T-cell (primary cell): ENCODE measurements at regions not wholly inside any gene's neighbourhood (a gene's known extent, or its start where the extent isn't known, plus 50 kb on each side); places are given as distances from the start of the nearest gene placed in this dataset.

Experiments
- ATAC-seq, 4 experiments: fragments of 200-7000 bp in 3 of 4; fragments of 150-1000 bp in 1 of 4; cut with Tn5 transposase; replicated peaks in 1 of 4; 1 replicate in 3 of 4; 2 replicates in 1 of 4; pipeline ENCODE4 v1.10.0; 2021; ENCODE audit warnings: moderate library complexity in 3 of 4, mild to moderate bottlenecking in 2 of 4, moderate number of reproducible peaks in 1 of 4
- CTCF ChIA-PET, 2 donors: fragments of 300-600 bp; sonication (Branson Sonifier 250); formaldehyde crosslinking; loops; one replicate each; lab custom pipeline; 2022; ENCODE audit warnings: antibody characterized with exemption in 2 of 2; lab: Charles Lee
- POLR2A ChIA-PET, 2 donors: fragments of 300-600 bp; sonication (Branson Sonifier 250); formaldehyde crosslinking; loops; one replicate each; lab custom pipeline; 2022; ENCODE audit warnings: antibody characterized with exemption in 2 of 2; lab: Charles Lee
- DNase-seq, 35 experiments: peaks; one replicate each; pipeline versions ENCODE4 v3.0.0 to v3.0.0-alpha.2; 2013 to 2023
- H3K27ac ChIP-seq: one replicate; pipeline ENCODE4 v1.5.1; 2013; ENCODE audit warnings: low read length
- H3K27me3 ChIP-seq, 2 experiments: replicated peaks in 1 of 2; 1 replicate in 1 of 2; 2 replicates in 1 of 2; pipeline versions ENCODE4 v1.6.1 to v1.7.0; 2013; ENCODE audit warnings: low read length in 1 of 2, mixed read lengths in 1 of 2; ENCODE audit not compliant: control insufficient read depth in 2 of 2, insufficient read depth in 2 of 2; ENCODE audit errors: extremely low read depth in 1 of 2
- H3K36me3 ChIP-seq, 2 donors: 1 replicate in 1 of 2; 2 replicates in 1 of 2; pipeline versions ENCODE4 v1.6.1 to v1.7.0; 2013; ENCODE audit warnings: low read length in 1 of 2; ENCODE audit not compliant: control insufficient read depth in 2 of 2, insufficient read depth in 1 of 2; ENCODE audit errors: extremely low read depth in 1 of 2
- H3K4me1 ChIP-seq, 2 experiments: 1 replicate in 1 of 2; 2 replicates in 1 of 2; pipeline versions ENCODE4 v1.6.1 to v1.7.0; 2013; ENCODE audit warnings: low read length in 2 of 2, mixed read lengths in 1 of 2; ENCODE audit not compliant: insufficient read depth in 2 of 2, control insufficient read depth in 1 of 2; ENCODE audit errors: extremely low read depth in 1 of 2
- H3K4me3 ChIP-seq, 2 donors: 1 replicate in 1 of 2; 2 replicates in 1 of 2; pipeline versions ENCODE4 v1.5.1 to v1.7.0; 2013; ENCODE audit warnings: mild to moderate bottlenecking in 2 of 2, low read length in 1 of 2, moderate library complexity in 1 of 2; ENCODE audit not compliant: control insufficient read depth in 1 of 2; ENCODE audit errors: extremely low read depth in 1 of 2
- H3K9me3 ChIP-seq: 2 replicates; pipeline ENCODE4 v1.7.0; 2013
- H3K27ac Mint-ChIP-seq, 2 donors: one replicate each; pipeline ENCODE4 v1.8.0; 2020 to 2021; ENCODE audit warnings: mild to moderate bottlenecking in 2 of 2, mixed read lengths in 2 of 2
- H3K27me3 Mint-ChIP-seq, 2 donors: one replicate each; pipeline ENCODE4 v1.8.0; 2021 to 2022; ENCODE audit warnings: mixed read lengths in 2 of 2
- H3K36me3 Mint-ChIP-seq: one replicate; pipeline ENCODE4 v1.8.0; 2021; ENCODE audit warnings: mixed read lengths
- H3K4me1 Mint-ChIP-seq, 3 donors: one replicate each; pipeline ENCODE4 v1.8.0; 2020 to 2022; ENCODE audit warnings: mixed read lengths in 3 of 3, mild to moderate bottlenecking in 1 of 3
- H3K4me3 Mint-ChIP-seq, 3 donors: one replicate each; pipeline ENCODE4 v1.8.0; 2020 to 2022; ENCODE audit warnings: mild to moderate bottlenecking in 3 of 3, mixed read lengths in 3 of 3, moderate library complexity in 3 of 3
- H3K9me3 Mint-ChIP-seq, 3 donors: one replicate each; pipeline ENCODE4 v1.8.0; 2020 to 2022; ENCODE audit warnings: mixed read lengths in 3 of 3
- WGBS: methylation state at CpG from one replicate; pipeline ENCODE4 v1.1.5; 2013; ENCODE audit warnings: missing lambda C conversion rate; ENCODE audit not compliant: insufficient coverage; 5-methylcytosine and 5-hydroxymethylcytosine counted together

- Histone ChIP-seq H3K36me3 (no peaks in the 10 kb centered on the region), H3K4me1 (no peaks in the 10 kb centered on the region), H3K9me3 (no peaks in the 10 kb centered on the region), H3K4me3 (no peak overlapping the region), H3K27me3 (no peaks in the 10 kb centered on the region), H3K27ac (no peak overlapping the region)
- H3K9me3 Mint-ChIP-seq: peaks cover 13 to 20% (median 14%) of the 10 kb centered on the region in 3 donors
- H3K36me3 Mint-ChIP-seq: no peaks in the 10 kb centered on the region
- DNase-seq (no peak), ATAC-seq (no peak)
- 69% methylated on average over 1 of the region's 2 CpGs for WGBS
- H3K4me3 Mint-ChIP-seq: no peak overlapping the region
- CTCF ChIA-PET: no interaction called here
- no peak overlapping the region for H3K27ac Mint-ChIP-seq
- POLR2A ChIA-PET: no interaction called here
- H3K4me1 Mint-ChIP-seq: no peaks in the 10 kb centered on the region
- no peaks in the 10 kb centered on the region for H3K27me3 Mint-ChIP-seq
Measured at GRCh38 chr18:30489890-30490643, 552.5 kb downstream of the DSC3 start.

GRCh38 chr18:30487962-30488361, 554.6 kb downstream of the DSC3 start:
- no CpG with 5 or more reads among the region's 2 CpGs for WGBS

GRCh38 chr18:30486856-30487255, 555.7 kb downstream of the DSC3 start:
- no peaks in the 10 kb centered on the region for H3K4me1 Mint-ChIP-seq
- ChIA-PET CTCF (no interaction called here), POLR2A (no interaction called here)
- H3K36me3 ChIP-seq: no peaks in the 10 kb centered on the region
- H3K4me3 Mint-ChIP-seq: no peak overlapping the region
- no peak overlapping the region for H3K4me3 ChIP-seq
- peaks cover 7 to 17% (median 9%) of the 10 kb centered on the region in 3 donors for H3K9me3 Mint-ChIP-seq
- H3K27ac Mint-ChIP-seq: no peak overlapping the region
- H3K9me3 ChIP-seq: no peaks in the 10 kb centered on the region
- no peak overlapping the region for H3K27ac ChIP-seq
- no CpG with 5 or more reads among the region's 1 CpG for WGBS
- no peaks in the 10 kb centered on the region for H3K27me3 ChIP-seq
- ATAC-seq: no peak
- H3K36me3 Mint-ChIP-seq: no peaks in the 10 kb centered on the region
- no peak for DNase-seq
- H3K27me3 Mint-ChIP-seq: no peaks in the 10 kb centered on the region
- H3K4me1 ChIP-seq: no peaks in the 10 kb centered on the region

More at GRCh38 chr18:30487962-30488361, 554.6 kb downstream of the DSC3 start:
- Mint-ChIP-seq H3K27ac (no peak overlapping the region), H3K4me1 (no peaks in the 10 kb centered on the region), H3K4me3 (no peak overlapping the region), H3K27me3 (no peaks in the 10 kb centered on the region), H3K36me3 (no peaks in the 10 kb centered on the region), H3K9me3 (peaks cover 9 to 17% (median 14%) of the 10 kb centered on the region in 3 donors)
- H3K27me3 ChIP-seq: no peaks in the 10 kb centered on the region
- POLR2A ChIA-PET: no interaction called here
- H3K4me1 ChIP-seq: no peaks in the 10 kb centered on the region
- CTCF ChIA-PET: no interaction called here
- no peaks in the 10 kb centered on the region for H3K9me3 ChIP-seq
- DNase-seq (no peak), ATAC-seq (no peak)
- no peaks in the 10 kb centered on the region for H3K36me3 ChIP-seq
- H3K4me3 ChIP-seq: no peak overlapping the region
- H3K27ac ChIP-seq: no peak overlapping the region

- no peaks in the 10 kb centered on the region for H3K4me1 Mint-ChIP-seq
- POLR2A ChIA-PET: no interaction called here
- no peaks in the 10 kb centered on the region for H3K27me3 Mint-ChIP-seq
- Histone ChIP-seq H3K27ac (no peak overlapping the region), H3K9me3 (no peaks in the 10 kb centered on the region), H3K4me3 (no peak overlapping the region), H3K27me3 (no peaks in the 10 kb centered on the region), H3K36me3 (no peaks in the 10 kb centered on the region), H3K4me1 (no peaks in the 10 kb centered on the region)
- H3K36me3 Mint-ChIP-seq: no peaks in the 10 kb centered on the region
- no peak overlapping the region for H3K4me3 Mint-ChIP-seq
- H3K27ac Mint-ChIP-seq: no peak overlapping the region
- WGBS: 71% methylated on average over 1 of the region's 2 CpGs
- CTCF ChIA-PET: no interaction called here
- peaks cover 7 to 19% (median 12%) of the 10 kb centered on the region in 3 donors for H3K9me3 Mint-ChIP-seq
- ATAC-seq: no peak
- no peak for DNase-seq
Measured at GRCh38 chr18:30485078-30485477, 557.5 kb downstream of the DSC3 start.

- H3K4me1 ChIP-seq: no peaks in the 10 kb centered on the region
- H3K4me3 ChIP-seq: no peak overlapping the region
- Mint-ChIP-seq H3K36me3 (no peaks in the 10 kb centered on the region), H3K27ac (no peak overlapping the region), H3K27me3 (no peaks in the 10 kb centered on the region), H3K9me3 (peaks cover 5 to 18% (median 16%) of the 10 kb centered on the region in 3 donors), H3K4me1 (no peaks in the 10 kb centered on the region), H3K4me3 (no peak overlapping the region)
- ATAC-seq (no peak), DNase-seq (no peak)
- 86% methylated on average over 3 of the region's 8 CpGs for WGBS
- ChIA-PET POLR2A (no interaction called here), CTCF (no interaction called here)
- no peaks in the 10 kb centered on the region for H3K27me3 ChIP-seq
- H3K9me3 ChIP-seq: no peaks in the 10 kb centered on the region
- no peaks in the 10 kb centered on the region for H3K36me3 ChIP-seq
- no peak overlapping the region for H3K27ac ChIP-seq
Measured at GRCh38 chr18:30481871-30482270, 560.7 kb downstream of the DSC3 start.

- ChIA-PET POLR2A (no interaction called here), CTCF (no interaction called here)
Measured at GRCh38 chr18:30469091-30469490, 573.5 kb downstream of the DSC3 start.

More at GRCh38 chr18:30469091-30469490, 573.5 kb downstream of the DSC3 start:
- H3K9me3 Mint-ChIP-seq: peaks cover 12 to 22% (median 18%) of the 10 kb centered on the region in 3 donors
- no peaks in the 10 kb centered on the region for H3K36me3 Mint-ChIP-seq
- no peaks in the 10 kb centered on the region for H3K27me3 Mint-ChIP-seq
- no peaks in the 10 kb centered on the region for H3K4me1 Mint-ChIP-seq
- DNase-seq: no peak
- H3K4me3 Mint-ChIP-seq: no peak overlapping the region
- H3K9me3 ChIP-seq: no peaks in the 10 kb centered on the region
- no peaks in the 10 kb centered on the region for H3K27me3 ChIP-seq
- H3K36me3 ChIP-seq: no peaks in the 10 kb centered on the region
- no peak overlapping the region for H3K4me3 ChIP-seq
- no peak for ATAC-seq
- 86% methylated on average over 4 of the region's 4 CpGs for WGBS
- no peak overlapping the region for H3K27ac ChIP-seq
- no peak overlapping the region for H3K27ac Mint-ChIP-seq
- no peaks in the 10 kb centered on the region for H3K4me1 ChIP-seq
